ENCODE measurements at regions not wholly inside any gene's neighbourhood (a gene's known extent, or its start where the extent isn't known, plus 50 kb on each side); places are given as distances from the start of the nearest gene placed in this dataset.

DNA sequence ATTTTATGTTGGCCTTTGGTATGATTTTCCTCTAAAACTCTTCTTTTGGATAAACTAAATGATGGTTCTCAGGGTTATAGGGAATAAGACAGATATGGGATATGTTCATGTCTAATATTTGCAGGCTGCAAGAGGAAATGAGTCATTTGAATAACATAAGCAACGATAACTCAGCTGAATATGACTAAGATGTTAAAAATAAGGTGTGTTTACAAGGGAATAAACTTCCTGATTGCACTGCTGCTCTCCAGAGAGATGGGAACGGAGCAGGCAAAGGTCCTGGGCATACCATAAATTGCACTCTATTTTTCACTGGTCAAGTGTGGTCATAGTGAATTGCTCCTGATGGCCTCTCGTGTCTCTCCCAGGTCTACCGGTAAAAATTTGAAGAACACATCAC, 666.2 kb downstream of the TOX3 start:
- TF ChIP-seq, protein P1, sequence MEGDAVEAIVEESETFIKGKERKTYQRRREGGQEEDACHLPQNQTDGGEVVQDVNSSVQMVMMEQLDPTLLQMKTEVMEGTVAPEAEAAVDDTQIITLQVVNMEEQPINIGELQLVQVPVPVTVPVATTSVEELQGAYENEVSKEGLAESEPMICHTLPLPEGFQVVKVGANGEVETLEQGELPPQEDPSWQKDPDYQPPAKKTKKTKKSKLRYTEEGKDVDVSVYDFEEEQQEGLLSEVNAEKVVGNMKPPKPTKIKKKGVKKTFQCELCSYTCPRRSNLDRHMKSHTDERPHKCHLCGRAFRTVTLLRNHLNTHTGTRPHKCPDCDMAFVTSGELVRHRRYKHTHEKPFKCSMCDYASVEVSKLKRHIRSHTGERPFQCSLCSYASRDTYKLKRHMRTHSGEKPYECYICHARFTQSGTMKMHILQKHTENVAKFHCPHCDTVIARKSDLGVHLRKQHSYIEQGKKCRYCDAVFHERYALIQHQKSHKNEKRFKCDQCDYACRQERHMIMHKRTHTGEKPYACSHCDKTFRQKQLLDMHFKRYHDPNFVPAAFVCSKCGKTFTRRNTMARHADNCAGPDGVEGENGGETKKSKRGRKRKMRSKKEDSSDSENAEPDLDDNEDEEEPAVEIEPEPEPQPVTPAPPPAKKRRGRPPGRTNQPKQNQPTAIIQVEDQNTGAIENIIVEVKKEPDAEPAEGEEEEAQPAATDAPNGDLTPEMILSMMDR (conservative IDR thresholded peaks at IDR 0.05; ENCODE audit: low read depth, low read length): no peak
- peak; percentile 62; the same call in 1 of the 2 replicates for TF ChIP-seq BHLHE40 (IDR thresholded peaks at IDR 0.05; ENCODE audit: low read depth, low read length)

All from IMR-90 (cell line).